Left colon (tissue), 2 donors: ENCODE measurements at regions not wholly inside any gene's neighbourhood (a gene's known extent, or its start where the extent isn't known, plus 50 kb on each side); places are given as distances from the start of the nearest gene placed in this dataset.

Experiments
- ATAC-seq: fragments of 200-7000 bp; cut with Tn5 transposase; one replicate; pipeline ENCODE4 v1.9.1; 2020; ENCODE audit warnings: mild to moderate bottlenecking, moderate library complexity
- DNase-seq, 2 donors: peaks; one replicate each; pipeline ENCODE4 v3.0.0-alpha.2; 2020
- intact Hi-C, 2 donors: fragments of 100-400 bp; cut with DNase I in 1 of 2; cut with micrococcal nuclease in 1 of 2; formaldehyde crosslinking; loops; one replicate each; pipeline versions ENCODE4 v1.11.2 to v1.14.0; 2022; cut with DNase I, micrococcal nuclease
- donor health status: DM: no; HTN: no; CAD: no.
- donor health status: DM: yes; HTN: yes; CAD: no.

DNA sequence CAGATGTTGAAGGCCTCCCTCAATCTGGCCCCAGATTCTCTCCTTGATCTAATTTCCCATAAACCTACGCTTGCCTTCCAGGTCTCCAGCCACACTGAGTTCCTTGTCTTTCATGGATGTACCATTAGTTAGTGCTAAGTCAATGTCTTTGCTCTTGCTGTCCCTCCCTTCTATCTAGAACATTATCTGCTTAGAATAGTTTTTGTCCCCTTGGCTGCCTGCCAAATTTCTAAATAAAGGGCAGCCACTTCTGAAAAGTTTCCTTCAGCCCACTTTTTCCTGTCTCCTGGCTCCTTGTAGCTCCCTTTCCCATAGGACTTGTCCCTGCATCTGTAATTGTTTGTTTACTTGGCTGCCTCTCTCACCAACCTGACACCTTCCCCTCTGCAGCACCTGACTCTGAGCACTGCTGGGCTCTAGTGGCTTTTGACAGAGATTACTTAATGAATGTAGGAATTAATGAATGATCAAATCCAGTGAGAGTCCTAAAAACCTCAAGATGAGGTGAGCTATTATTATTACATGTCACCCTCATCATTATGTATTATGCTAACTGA, 58.3 kb downstream of the CXCL12 start:
- intact Hi-C loops = no loop called here
- no peak for DNase-seq
- ATAC-seq = no peak

DNA sequence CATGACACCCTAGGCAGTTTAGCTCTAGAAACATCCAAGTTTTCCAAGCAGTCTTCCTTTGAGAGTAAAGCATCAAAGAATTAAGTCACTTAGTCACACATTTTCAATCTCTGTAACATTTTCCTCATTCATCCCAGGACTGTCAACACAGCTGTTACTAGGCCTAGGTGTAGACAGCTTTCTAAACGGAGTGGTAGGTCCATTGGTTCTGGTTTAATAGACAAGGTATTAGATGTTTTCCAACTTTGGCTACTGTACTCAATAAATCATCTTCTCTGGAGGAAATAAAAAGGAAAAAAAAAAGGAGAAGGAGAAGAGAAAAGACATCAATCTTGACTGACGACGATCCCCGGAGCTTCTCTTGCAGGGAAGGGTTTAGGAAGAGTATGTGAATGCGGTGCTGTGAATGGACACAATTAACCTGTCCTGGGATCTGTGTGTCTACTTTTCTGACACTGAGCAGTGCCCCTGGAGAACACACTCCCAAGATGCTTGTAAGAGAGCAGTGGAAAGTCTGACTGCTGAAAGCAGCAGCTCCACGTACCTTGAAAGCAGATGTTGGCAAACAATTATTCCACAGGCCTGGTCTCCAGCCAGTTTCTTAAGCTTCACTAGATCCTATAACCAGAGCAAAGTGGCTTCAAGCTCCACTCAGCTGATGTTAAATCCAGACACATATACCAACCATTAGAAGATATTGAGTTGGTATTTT, 59.1 kb downstream of the CXCL12 start:
- DNase-seq (no peak), ATAC-seq (no peak)

DNA sequence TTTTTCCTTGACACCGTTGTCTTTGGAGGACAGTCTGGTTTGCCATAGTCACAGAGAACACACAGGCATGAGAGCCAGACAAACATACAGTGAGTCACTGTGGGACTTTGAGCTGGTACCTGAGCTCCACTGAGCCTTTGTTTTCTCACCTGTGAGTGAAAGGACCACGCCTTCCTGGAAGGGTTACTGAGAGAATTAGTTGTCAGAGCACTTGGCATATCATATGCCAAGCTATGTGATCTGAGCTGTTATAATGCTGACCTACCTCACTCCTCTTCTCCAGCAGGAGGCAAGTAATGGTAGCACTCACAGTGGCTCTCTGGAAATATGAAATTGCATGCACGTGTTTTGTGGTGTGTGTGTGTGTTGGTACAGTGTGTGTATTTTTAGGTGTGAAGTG, 59.7 kb downstream of the CXCL12 start:
- ATAC-seq (peak; percentile 98), DNase-seq (peak; percentile 44 to 76)
- intact Hi-C loops = no loop called here

More for the DNA sequence above, 59.1 kb downstream of the CXCL12 start:
- intact Hi-C loops = no loop called here

DNA sequence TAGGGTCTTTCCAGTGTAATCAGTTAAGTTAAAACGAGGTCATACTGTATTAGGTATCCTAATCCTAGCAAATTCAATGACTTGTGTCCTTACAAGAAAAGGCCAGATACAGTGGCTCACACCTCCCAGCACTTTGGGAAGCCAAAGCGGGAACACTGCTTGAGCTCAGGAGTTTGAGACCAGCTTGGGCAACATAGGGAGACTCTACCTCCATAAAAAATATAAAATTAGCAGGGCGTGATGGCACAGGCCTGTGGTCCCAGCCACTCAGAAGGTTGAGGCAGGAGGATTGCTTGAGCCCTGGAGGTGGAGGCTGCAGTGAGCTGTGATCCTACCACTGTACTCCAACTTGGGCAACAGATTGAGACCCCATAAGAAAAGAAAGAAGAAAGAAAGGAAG, 61.1 kb downstream of the CXCL12 start:
- ATAC-seq (no peak), DNase-seq (no peak)
- intact Hi-C loops = no loop called here

DNA sequence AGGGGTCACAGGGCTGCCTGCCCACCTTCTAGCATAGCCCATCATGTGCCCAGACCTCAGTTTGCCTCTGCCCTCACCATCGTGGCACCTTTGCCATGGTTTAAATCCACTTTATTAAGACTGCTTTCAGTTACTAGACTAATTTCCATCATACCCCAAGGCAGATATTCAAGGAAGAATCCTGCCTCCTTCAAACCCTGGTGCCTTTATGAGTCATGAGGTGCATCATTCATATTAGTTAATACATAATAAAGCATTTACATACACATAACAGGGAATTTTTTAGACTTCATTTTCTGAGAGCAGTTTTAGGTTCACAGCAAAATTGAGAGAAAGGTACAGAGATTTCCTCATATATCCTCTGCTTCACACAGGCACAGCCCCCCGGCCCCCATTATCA, 62.8 kb downstream of the CXCL12 start:
- ATAC-seq = no peak
- intact Hi-C loops = no loop called here
- DNase-seq = no peak

DNA sequence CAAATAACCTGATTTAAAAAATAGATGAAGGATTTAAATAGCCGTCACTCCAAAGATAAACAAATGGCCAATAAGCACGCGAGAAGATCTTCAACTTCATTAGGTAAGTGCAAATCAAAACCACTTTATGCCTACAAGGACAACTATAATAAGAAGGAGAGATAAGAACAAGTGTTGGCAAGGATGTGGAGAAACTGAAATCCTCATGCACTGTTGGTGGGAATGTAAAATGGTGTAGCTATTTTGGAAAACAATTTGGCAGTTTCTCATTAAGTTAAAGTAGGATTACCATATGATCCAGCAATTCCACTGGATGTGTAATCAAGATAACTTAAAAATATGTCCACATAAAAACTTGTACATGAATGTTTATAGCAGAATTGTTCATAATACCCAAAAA, 64.1 kb downstream of the CXCL12 start:
- DNase-seq = no peak
- ATAC-seq = no peak
- intact Hi-C loops = no loop called here

DNA sequence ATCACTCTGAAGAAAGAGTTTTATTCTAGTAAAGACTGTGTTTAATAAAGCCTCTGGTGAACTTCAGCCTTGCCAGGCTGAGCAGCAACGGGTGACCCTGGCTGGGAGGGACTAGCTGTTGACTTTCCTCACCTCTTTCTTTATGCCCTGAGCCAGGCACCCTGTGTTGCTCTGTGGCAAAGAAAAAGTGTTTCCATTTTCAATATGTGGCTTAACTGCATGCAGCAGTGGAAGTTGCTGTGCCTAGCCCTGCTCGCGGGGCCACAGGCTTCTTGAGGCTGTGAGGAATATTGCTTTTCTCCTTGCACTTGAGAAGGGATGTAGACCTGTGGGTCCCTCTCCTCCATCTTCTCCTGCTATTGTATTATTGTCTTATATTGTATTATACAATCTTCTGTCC, 67.0 kb downstream of the CXCL12 start:
- intact Hi-C loops = loop anchor here in 1 of 2 donors (10.0 kb wide), 1 partner anchor 537 kb away; no protein-coding TSS in a partner anchor
- no peak for ATAC-seq

DNA sequence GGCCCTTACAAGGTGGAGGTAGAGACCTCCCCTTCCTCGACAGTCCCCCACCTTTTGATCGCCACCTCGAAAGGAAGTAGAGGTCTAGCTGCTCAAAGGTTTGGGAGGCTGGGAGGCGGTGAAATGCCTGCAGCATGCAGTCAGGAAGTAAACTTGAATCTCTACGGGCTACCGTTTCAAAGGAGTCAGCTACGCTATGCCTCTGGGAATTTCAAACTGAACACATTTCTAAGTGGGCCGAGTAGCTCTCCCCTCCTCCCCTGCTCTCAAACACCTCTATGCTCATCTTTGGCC, 68.0 kb downstream of the CXCL12 start:
- intact Hi-C loops = loop anchor here in 1 of 2 donors (10.0 kb wide), 1 partner anchor 538 kb away; no protein-coding TSS in a partner anchor
- no peak for ATAC-seq
- DNase-seq = no peak

More for the DNA sequence above, 67.0 kb downstream of the CXCL12 start:
- no peak for DNase-seq

DNA sequence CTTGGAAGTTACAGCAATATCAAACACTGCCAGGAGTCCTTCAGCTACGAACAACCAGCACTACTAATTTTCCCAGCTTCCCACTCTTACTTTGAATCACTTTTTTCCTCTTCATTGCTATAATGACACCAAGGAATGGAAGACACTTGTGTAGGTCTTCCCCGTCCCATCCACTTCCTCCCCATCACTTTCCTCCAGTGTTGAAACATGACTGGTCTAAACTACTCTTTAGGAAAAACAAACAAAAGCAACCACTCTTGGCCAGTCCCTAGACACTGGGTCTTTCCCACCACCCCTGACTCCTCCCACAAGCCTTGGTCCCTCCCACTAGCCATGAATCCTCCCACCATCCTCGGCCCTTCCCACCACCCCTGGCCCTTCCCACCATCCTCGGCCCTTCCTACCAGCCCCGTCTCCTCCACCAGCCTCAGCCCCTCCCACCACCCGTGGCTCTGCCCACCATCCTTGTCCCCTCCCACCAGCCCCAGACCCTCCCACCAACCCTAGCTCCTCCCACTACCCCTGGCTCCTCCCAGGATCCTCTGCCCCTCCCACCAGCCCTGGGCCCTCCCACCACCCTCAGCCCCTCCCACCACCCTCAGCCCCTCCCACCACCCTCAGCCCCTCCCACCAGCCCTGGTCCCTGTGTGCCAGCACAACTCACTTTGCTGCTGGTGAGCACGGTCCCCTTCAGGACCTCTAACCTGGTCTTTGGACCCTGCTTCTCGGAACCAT, 68.5 kb downstream of the CXCL12 start:
- DNase-seq = no peak
- intact Hi-C loops = loop anchor here in 1 of 2 donors (10.0 kb wide), 1 partner anchor 538 kb away; no protein-coding TSS in a partner anchor
- ATAC-seq = peak; percentile 15

DNA sequence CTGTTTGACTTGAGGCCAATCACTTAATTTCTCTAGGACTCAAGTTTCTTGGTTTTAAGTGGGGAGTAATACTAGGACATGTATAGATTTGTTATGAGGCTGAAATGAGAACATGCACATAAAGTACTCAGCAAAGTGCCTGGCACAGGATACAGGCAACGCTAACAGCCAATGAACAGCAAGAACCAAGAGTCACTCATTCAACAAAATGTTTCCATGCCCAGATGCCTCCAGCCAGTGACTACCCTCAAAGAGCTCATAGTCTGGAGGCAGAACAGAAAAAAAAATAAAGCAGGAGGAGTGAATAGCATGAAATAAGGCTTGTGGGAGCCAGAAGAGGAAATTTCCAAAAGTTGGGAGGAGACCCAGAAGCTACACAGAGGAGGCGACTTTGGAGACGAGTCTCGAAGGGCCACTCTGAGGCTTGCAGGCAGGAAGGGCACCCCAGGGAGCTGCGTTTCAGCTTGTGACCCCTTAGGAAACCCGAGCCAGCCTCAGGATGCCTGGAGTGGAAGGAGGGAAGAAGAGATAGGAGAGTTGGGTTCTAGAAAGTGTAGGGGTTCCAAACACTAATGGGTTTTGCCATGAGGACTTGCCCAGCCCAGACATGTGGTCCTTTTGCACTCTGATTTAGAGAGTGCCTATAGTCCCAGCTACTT, 70.0 kb downstream of the CXCL12 start:
- DNase-seq (no peak), ATAC-seq (no peak)
- intact Hi-C loops = loop anchor here in 1 of 2 donors (5.0 to 10.0 kb wide), 2 partner anchors 540 to 628 kb away; no protein-coding TSS in a partner anchor

DNA sequence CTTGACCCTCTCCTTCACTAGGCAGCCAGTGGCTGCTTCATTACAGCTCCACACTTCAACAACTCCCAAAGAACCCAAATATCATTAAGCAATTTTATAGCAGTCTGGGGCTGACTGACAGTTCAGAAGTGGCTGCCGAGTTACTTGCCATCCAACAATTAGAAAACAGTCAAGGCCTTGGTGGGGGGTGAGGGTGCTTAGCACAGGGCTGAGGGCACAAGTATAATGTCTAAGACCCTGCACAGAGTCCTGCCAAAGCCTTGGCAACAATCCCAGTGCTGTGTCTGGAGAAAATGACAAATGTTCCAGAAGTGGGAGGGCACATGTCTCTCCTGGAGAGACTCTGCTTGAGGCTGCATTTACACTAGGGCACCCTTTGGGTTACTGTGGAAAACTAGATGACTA, 71.1 kb downstream of the CXCL12 start:
- no peak for DNase-seq
- intact Hi-C loops = loop anchor here in 1 of 2 donors (5.0 to 10.0 kb wide), 2 partner anchors 541 to 626 kb away; no protein-coding TSS in a partner anchor
- no peak for ATAC-seq

DNA sequence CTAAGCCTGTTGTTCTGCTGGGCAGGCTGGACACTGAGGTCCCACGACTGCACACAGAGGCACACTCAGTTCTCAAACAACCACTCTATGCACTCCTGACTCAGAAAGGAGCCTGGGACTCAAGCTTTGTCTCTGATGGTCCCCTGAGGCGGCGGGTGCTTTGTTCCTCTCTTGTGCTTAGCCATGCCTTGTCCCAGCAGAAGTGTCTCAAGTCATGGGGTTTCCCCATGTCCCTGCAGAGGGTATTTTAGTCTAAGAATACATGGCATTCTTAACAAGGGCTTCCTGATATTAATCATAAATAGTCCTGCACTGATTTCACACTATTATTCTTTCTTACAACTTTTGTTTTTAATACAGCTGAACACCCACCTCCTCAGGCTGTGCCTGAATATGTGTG, 72.5 kb downstream of the CXCL12 start:
- intact Hi-C loops = loop anchor here in 1 of 2 donors (5.0 to 10.0 kb wide), 2 partner anchors 542 to 625 kb away; no protein-coding TSS in a partner anchor
- DNase-seq = no peak
- ATAC-seq = no peak

DNA sequence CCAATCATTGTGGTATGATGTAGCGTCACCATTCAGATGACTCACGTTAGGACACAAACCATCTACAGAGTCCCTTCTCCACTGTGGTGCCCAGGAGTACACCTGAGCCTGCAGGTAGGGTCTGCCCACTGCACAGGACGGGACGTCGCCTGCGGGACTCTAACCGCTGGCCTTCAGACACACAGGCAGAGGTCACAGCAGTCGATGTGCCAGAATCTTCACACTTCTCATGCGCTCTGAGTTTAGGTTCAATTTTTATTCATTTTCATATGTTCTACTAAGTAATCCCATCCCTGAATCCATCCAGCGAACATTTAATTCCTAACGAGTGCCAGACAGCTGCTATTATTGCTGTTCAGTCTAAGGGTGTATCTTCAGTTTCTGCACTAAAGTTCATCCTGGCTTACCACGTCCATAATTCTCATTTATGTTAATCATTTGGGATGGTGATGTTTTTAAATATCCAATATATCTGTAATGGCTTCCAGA, 73.3 kb downstream of the CXCL12 start:
- DNase-seq = no peak
- intact Hi-C loops = loop anchor here in 1 of 2 donors (5.0 to 10.0 kb wide), 2 partner anchors 543 to 624 kb away; no protein-coding TSS in a partner anchor
- no peak for ATAC-seq

DNA sequence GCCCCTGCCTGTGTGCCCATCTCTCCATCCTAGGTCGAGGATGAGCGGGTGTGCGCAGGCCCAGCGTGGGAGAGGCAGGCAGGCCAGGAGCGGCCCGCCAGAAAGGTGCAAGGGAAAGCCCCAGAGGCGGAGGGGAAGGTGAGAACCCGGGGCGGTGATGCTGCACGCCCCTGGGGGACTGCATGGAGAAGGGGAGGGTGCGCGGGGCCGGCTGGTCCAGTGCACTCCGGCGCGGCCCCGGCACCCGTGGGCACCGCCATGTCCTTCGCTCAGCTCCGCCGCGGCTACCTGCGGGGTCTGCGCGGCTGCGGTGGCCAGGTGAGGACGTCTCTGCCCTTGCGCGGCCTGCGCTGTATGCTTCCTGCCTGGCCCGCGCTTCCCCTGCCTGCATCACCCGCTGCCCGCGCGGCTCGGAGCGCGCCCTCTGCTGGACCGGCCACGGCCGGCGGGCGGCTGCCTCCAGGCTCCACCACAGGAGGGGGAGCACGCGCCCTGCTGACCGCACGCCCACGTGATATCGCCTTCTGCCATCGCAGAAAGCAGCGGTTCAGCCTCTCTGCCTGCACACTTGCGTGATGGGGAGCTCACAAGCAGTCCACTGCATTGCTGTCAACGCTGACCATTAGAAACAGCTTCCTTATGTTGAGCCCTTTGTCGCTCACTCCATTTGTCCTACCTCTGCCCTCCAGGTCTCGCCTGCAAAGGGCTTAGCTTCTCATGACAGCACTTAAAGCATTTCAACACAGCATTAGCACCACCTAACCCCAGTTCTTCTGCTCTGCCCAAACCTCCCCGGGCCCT, 73.9 kb downstream of the CXCL12 start:
- peak; percentile 73 to 83 for DNase-seq
- intact Hi-C loops = loop anchor here in 1 of 2 donors (5.0 to 10.0 kb wide), 2 partner anchors 544 to 624 kb away; no protein-coding TSS in a partner anchor
- peak; percentile 99 for ATAC-seq

DNA sequence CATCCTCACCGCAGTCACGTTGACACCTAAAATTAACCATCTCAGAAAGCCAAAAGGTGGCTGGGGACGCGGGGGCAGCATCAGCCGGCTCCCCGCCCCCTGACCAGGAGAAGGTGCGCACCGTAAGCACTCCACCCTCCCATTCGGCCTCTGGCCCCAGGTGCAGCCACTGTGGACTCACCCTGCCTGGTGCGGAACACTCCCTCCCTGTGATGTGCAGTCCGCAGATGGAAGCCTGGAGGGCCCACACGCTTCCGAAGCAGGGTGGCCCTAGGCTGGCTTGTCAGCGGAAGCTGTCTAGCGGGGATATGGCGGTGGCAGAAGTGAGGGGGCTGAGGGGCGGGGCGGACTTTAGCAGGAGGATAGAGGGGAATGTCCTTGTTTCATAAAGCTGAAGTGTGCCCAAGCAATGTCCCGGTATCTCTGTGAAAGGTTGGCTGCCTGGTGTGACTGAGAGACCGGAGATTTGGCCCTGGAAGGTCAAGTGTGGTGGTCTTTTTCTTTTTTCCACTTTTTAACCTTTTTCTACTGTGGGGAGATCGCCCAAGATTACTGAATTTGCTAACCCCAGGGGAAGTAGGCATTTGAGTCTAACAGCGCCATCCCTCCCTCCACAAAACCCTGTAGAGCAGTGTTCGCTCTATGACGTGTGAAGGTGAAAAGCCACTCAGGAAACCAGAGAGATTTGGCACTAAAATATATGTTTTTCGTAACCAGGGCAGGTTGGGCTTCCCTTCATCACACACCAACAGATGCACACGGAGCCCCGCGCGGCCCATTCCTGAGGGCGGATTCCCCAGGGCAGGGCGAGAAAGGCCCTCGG, 74.7 kb downstream of the CXCL12 start:
- ATAC-seq (no peak), DNase-seq (no peak)
- intact Hi-C loops = loop anchor here in 1 of 2 donors (5.0 to 10.0 kb wide), 2 partner anchors 545 to 623 kb away; no protein-coding TSS in a partner anchor

DNA sequence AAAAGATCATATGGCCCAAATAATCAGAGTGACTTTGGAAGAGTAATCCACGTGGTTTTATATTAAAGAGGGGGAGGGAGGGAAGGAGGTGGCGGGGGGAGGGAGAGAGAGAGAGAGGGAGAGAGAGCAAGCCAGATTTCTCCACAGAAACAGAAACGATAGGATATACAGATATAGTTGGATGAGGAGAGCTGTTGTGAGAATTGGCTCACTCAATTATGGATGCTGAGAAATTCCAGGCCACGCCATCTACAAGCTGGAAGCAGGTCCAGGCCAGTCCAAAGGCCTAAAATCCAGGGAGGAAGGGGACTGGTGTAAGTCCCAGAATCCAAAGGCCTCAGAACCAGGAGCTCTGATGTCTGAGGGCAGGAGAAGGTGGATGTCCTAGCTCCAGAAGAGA, 75.5 kb downstream of the CXCL12 start:
- intact Hi-C loops = no loop called here
- no peak for DNase-seq
- no peak for ATAC-seq

DNA sequence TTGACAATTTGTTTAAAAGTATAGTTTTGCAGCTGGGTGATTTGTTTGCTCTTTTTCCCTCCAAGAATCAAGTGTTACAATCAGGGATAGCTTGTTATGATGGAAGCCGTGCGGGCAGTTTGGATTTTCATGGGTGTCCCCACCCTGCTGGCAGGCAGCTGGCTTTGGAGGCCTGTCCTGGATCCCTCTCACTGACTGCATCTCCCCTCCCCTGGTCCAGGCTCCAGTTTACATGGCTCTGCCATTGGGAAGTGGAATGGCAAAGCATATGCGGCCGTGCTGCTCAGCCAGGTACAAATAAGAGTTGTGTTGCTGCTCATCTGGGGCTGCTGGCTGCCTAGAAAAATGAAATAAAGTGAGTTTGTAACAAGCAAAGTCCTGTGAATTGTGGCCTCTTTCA, 76.0 kb downstream of the CXCL12 start:
- DNase-seq (no peak), ATAC-seq (no peak)
- intact Hi-C loops = no loop called here
